Esophagus squamous epithelium (tissue), 4 donors: ENCODE measurements at regions not wholly inside any gene's neighbourhood (a gene's known extent, or its start where the extent isn't known, plus 50 kb on each side); places are given as distances from the start of the nearest gene placed in this dataset.

ENCODE experiments used
- CTCF ChIP-seq, 6 experiments: fragments of 450-650 bp in 4 of 6; fragments of 200-600 bp in 2 of 6; sonication (generic) in 2 of 6; IDR thresholded peaks; one replicate each; pipeline ENCODE4 v1.5.1; 2016 to 2019; ENCODE audit warnings: antibody characterized with exemption in 6 of 6, mild to moderate bottlenecking in 4 of 6, moderate library complexity in 4 of 6
- POLR2A ChIP-seq, 4 donors: fragments of 450-650 bp; IDR thresholded peaks; one replicate each; pipeline ENCODE4 v1.6.1; 2017; ENCODE audit warnings: antibody characterized with exemption in 4 of 4, mild to moderate bottlenecking in 4 of 4, moderate library complexity in 3 of 4

DNA sequence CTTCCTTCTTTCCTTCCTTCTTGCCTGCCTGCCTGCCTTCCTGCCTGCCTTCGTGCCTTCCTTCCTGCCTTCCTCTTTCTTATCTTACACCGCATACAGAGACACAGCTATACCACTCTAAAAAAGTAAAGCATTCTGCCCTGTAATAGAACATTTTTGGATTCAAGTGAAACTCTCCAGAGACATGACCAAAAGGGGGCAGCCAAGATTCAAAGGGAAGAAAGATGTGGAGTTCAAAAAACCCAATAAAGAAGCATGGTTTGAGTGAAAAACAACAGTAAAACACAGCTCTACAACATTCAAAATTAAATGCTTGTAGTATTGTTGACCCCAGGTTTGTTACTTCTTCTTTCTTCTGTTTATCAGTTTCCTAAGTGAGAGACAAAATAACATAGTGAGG lies 914.9 kb upstream of the PCDH7 start:
- TF ChIP-seq POLR2A (IDR thresholded peaks at IDR 0.05) (no peak), CTCF (IDR thresholded peaks at IDR 0.05) (no peak)
